H9 (cell line): ENCODE measurements at regions not wholly inside any gene's neighbourhood (a gene's known extent, or its start where the extent isn't known, plus 50 kb on each side); places are given as distances from the start of the nearest gene placed in this dataset.

Source experiments
- DNase-seq: peaks from one replicate; pipeline ENCODE4 v3.0.0-alpha.2; 2017
- H2AFZ ChIP-seq: one replicate; pipeline ENCODE4 v1.6.1; 2013; ENCODE audit warnings: mild to moderate bottlenecking, low read length, control low read depth, moderate library complexity
- H2AK5ac ChIP-seq: 2 replicates; pipeline ENCODE4 v1.6.1; 2013; ENCODE audit warnings: low read length, control low read depth, mixed read lengths; ENCODE audit not compliant: insufficient read length
- H2BK120ac ChIP-seq: one replicate; pipeline ENCODE4 v1.6.1; 2013; ENCODE audit warnings: low read depth, mild to moderate bottlenecking, low read length, control low read depth, inconsistent platforms; ENCODE audit not compliant: poor library complexity, severe bottlenecking
- H2BK12ac ChIP-seq: 2 replicates; pipeline ENCODE4 v1.6.1; 2013; ENCODE audit warnings: low read length, control low read depth, mixed read lengths, low read depth; ENCODE audit not compliant: insufficient read length
- H2BK15ac ChIP-seq: 2 replicates; pipeline ENCODE4 v1.6.1; 2013; ENCODE audit warnings: low read depth, low read length, control low read depth
- H2BK20ac ChIP-seq: one replicate; pipeline ENCODE4 v1.6.1; 2013; ENCODE audit warnings: low read depth, mild to moderate bottlenecking, low read length, control low read depth, inconsistent platforms; ENCODE audit not compliant: poor library complexity, severe bottlenecking
- H2BK5ac ChIP-seq: 2 replicates; pipeline ENCODE4 v1.6.1; 2013; ENCODE audit warnings: low read length, control low read depth, mixed read lengths; ENCODE audit not compliant: insufficient read length
- H3K14ac ChIP-seq: 2 replicates; pipeline ENCODE4 v1.6.1; 2013; ENCODE audit warnings: low read length, control low read depth; ENCODE audit not compliant: insufficient read depth
- H3K18ac ChIP-seq: 2 replicates; pipeline ENCODE4 v1.6.1; 2013; ENCODE audit warnings: low read depth, mild to moderate bottlenecking, mixed read lengths, low read length, control low read depth; ENCODE audit not compliant: insufficient read length
- H3K23ac ChIP-seq: 2 replicates; pipeline ENCODE4 v1.6.1; 2013; ENCODE audit warnings: low read length, control low read depth, mixed read lengths, low read depth; ENCODE audit not compliant: insufficient read length
- H3K23me2 ChIP-seq: 2 replicates; pipeline ENCODE4 v1.6.1; 2013; ENCODE audit warnings: low read depth, mild to moderate bottlenecking, mixed read lengths, low read length, control low read depth; ENCODE audit not compliant: insufficient read length, poor library complexity, severe bottlenecking
- H3K27ac ChIP-seq: 2 replicates; pipeline ENCODE4 v1.5.1; 2013; ENCODE audit warnings: low read length, control low read depth, mixed read lengths, low read depth; ENCODE audit not compliant: insufficient read length
- H3K27me3 ChIP-seq: 2 replicates; pipeline ENCODE4 v1.6.1; 2013; ENCODE audit warnings: low read length, control low read depth, inconsistent platforms; ENCODE audit not compliant: insufficient read depth
- H3K4ac ChIP-seq: 2 replicates; pipeline ENCODE4 v1.6.1; 2013; ENCODE audit warnings: low read depth, mild to moderate bottlenecking, control low read depth, inconsistent platforms, low read length, moderate library complexity
- H3K4me1 ChIP-seq: 2 replicates; pipeline ENCODE4 v1.6.1; 2013; ENCODE audit warnings: low read length, control low read depth, inconsistent platforms; ENCODE audit not compliant: insufficient read depth
- H3K4me2 ChIP-seq: 2 replicates; pipeline ENCODE4 v1.6.1; 2013; ENCODE audit warnings: low read length, control low read depth, mixed read lengths; ENCODE audit not compliant: insufficient read length, insufficient read depth
- H3K56ac ChIP-seq: 2 replicates; pipeline ENCODE4 v1.6.1; 2013; ENCODE audit warnings: low read depth, mild to moderate bottlenecking, mixed read lengths, low read length, control low read depth; ENCODE audit not compliant: insufficient read length
- H3K79me1 ChIP-seq: 2 replicates; pipeline ENCODE4 v1.6.1; 2013; ENCODE audit warnings: low read depth, mild to moderate bottlenecking, moderate library complexity, low read length, control low read depth, inconsistent platforms; ENCODE audit not compliant: insufficient read depth, poor library complexity, severe bottlenecking
- H3K79me2 ChIP-seq: 2 replicates; pipeline ENCODE4 v1.6.1; 2013; ENCODE audit warnings: low read length, control low read depth, inconsistent platforms; ENCODE audit not compliant: insufficient read depth
- H3K9ac ChIP-seq: 2 replicates; pipeline ENCODE4 v1.6.1; 2013; ENCODE audit warnings: low read length, control low read depth, mixed read lengths; ENCODE audit not compliant: insufficient read length; ENCODE audit errors: extremely low read depth
- H3K9me3 ChIP-seq: one replicate; pipeline ENCODE4 v1.6.1; 2013; ENCODE audit warnings: low read depth, low read length, inconsistent platforms; ENCODE audit not compliant: control insufficient read depth
- H3T11ph ChIP-seq: one replicate; pipeline ENCODE4 v1.6.1; 2013; ENCODE audit warnings: mild to moderate bottlenecking, low read length, control low read depth, inconsistent platforms
- H4K20me1 ChIP-seq: one replicate; pipeline ENCODE4 v1.6.1; 2013; ENCODE audit not compliant: control insufficient read depth, insufficient read length, insufficient read depth
- H4K5ac ChIP-seq: 2 replicates; pipeline ENCODE4 v1.6.1; 2013; ENCODE audit warnings: low read depth, mild to moderate bottlenecking, mixed read lengths, low read length, control low read depth; ENCODE audit not compliant: insufficient read length
- H4K8ac ChIP-seq: replicated peaks from 2 replicates; pipeline ENCODE4 v1.6.1; 2013; ENCODE audit warnings: low read length, control low read depth, mixed read lengths, low read depth; ENCODE audit not compliant: insufficient read length
- H4K91ac ChIP-seq: 2 replicates; pipeline ENCODE4 v1.6.1; 2013; ENCODE audit warnings: low read depth, mild to moderate bottlenecking, moderate library complexity, mixed read lengths, low read length, control low read depth; ENCODE audit not compliant: insufficient read length
- H3K27ac Mint-ChIP-seq, 3 experiments: 2 replicates in 2 of 3; 3 replicates in 1 of 3; pipeline ENCODE4 v1.8.0; 2020 to 2021; ENCODE audit warnings: mixed read lengths in 3 of 3, mild to moderate bottlenecking in 1 of 3, moderate library complexity in 1 of 3
- H3K27me3 Mint-ChIP-seq: 2 replicates; pipeline ENCODE4 v1.8.0; 2021; ENCODE audit warnings: low read depth, mild to moderate bottlenecking, moderate library complexity, mixed read lengths
- H3K36me3 Mint-ChIP-seq, 3 experiments: 2 replicates in 2 of 3; 3 replicates in 1 of 3; pipeline ENCODE4 v1.8.0; 2020 to 2021; ENCODE audit warnings: low read depth in 3 of 3, mixed read lengths in 3 of 3; ENCODE audit not compliant: insufficient read depth in 1 of 3
- H3K4me1 Mint-ChIP-seq, 2 experiments: 2 replicates each; pipeline ENCODE4 v1.8.0; 2020; ENCODE audit warnings: mixed read lengths in 2 of 2
- H3K4me3 Mint-ChIP-seq, 2 experiments: 2 replicates in 1 of 2; 3 replicates in 1 of 2; pipeline ENCODE4 v1.8.0; 2020 to 2021; ENCODE audit warnings: mild to moderate bottlenecking in 2 of 2, mixed read lengths in 2 of 2, moderate library complexity in 1 of 2
- H3K9me3 Mint-ChIP-seq, 2 experiments: 2 replicates in 1 of 2; 3 replicates in 1 of 2; pipeline ENCODE4 v1.8.0; 2020; ENCODE audit warnings: mild to moderate bottlenecking in 2 of 2, mixed read lengths in 2 of 2, moderate library complexity in 1 of 2
- CTCF ChIP-seq: fragments of 200-600 bp; sonication (generic); conservative IDR thresholded peaks from 3 replicates; pipeline ENCODE4 v1.8.0; 2021; ENCODE audit warnings: antibody characterized with exemption, mild to moderate bottlenecking
- WGBS: extraction: QIAGEN DNeasy Blood & Tissue Kit; methylation state at CpG from one replicate; pipeline ENCODE4 v1.1.7; 2013; ENCODE audit warnings: missing lambda C conversion rate, low lambda C conversion rate, mixed read lengths; ENCODE audit not compliant: insufficient read length; ENCODE audit errors: extremely low coverage; 5-methylcytosine and 5-hydroxymethylcytosine counted together

- Histone ChIP-seq H3K9ac (no peak overlapping the region), H3K4ac (no peak overlapping the region), H3K23me2 (no peaks in the 10 kb centered on the region), H4K5ac (no peak overlapping the region), H3K9me3 (no peaks in the 10 kb centered on the region), H2BK120ac (no peak overlapping the region), H4K8ac (no peak overlapping the region), H2BK12ac (no peak overlapping the region), H3K79me2 (no peaks in the 10 kb centered on the region), H3T11ph (no peak overlapping the region), H3K27ac (no peak overlapping the region), H3K27me3 (no peaks in the 10 kb centered on the region), H3K18ac (no peak overlapping the region), H2AK5ac (no peak overlapping the region), H4K20me1 (no peaks in the 10 kb centered on the region), H4K91ac (no peak overlapping the region), H3K4me2 (no peak overlapping the region), H2BK20ac (no peak overlapping the region), H2AFZ (no peak overlapping the region), H3K56ac (no peak overlapping the region), H2BK5ac (no peak overlapping the region), H2BK15ac (no peak overlapping the region), H3K79me1 (no peaks in the 10 kb centered on the region), H3K23ac (no peak overlapping the region), H3K14ac (no peak overlapping the region), H3K4me1 (no peaks in the 10 kb centered on the region)
- DNase-seq = no peak
- H3K36me3 Mint-ChIP-seq = peaks cover 0 to 10% (median 6%) of the 10 kb centered on the region in 3 experiments; a peak in 5 of 7 replicates
- H3K27me3 Mint-ChIP-seq = peaks cover 4% of the 10 kb centered on the region
- H3K4me1 Mint-ChIP-seq = peaks cover 9 to 19% of the 10 kb centered on the region in 2 experiments
- no peak for TF ChIP-seq CTCF
- peaks cover 14 to 16% of the 10 kb centered on the region in 2 experiments for H3K9me3 Mint-ChIP-seq
- no peak overlapping the region for H3K4me3 Mint-ChIP-seq
- no peak overlapping the region for H3K27ac Mint-ChIP-seq
- no CpG with 5 or more reads among the region's 3 CpGs for WGBS
Observed at GRCh38 chr11:115587718-115588342, 83.6 kb upstream of the CADM1 start.
